ENCODE measurements at regions not wholly inside any gene's neighbourhood (a gene's known extent, or its start where the extent isn't known, plus 50 kb on each side); places are given as distances from the start of the nearest gene placed in this dataset.
"Not testable (repeated sequence)": the region's sequence is repeated elsewhere in the genome, so short reads cannot be mapped to it uniquely, and the experiment has no call there.

GRCh38 chr1:215402147-215402546, 165.0 kb upstream of the KCTD3 start:
- DNase-seq: no peak

- no peak for DNase-seq
Measured at GRCh38 chr1:215405211-215405610, 161.9 kb upstream of the KCTD3 start.

- no peak for DNase-seq
Measured at GRCh38 chr1:215406927-215407326, 160.2 kb upstream of the KCTD3 start.

- no peak for DNase-seq
Measured at GRCh38 chr1:215407575-215407974, 159.5 kb upstream of the KCTD3 start.

- DNase-seq: not testable (repeated sequence)
Measured at GRCh38 chr1:215409546-215409945, 157.6 kb upstream of the KCTD3 start.

GRCh38 chr1:215415521-215415920, 151.6 kb upstream of the KCTD3 start:
- DNase-seq: not testable (repeated sequence)

- DNase-seq: no peak
Measured at GRCh38 chr1:215416497-215416896, 150.6 kb upstream of the KCTD3 start.

- DNase-seq: no peak
Measured at GRCh38 chr1:215417122-215417521, 150.0 kb upstream of the KCTD3 start.

GRCh38 chr1:215418876-215419447, 148.1 kb upstream of the KCTD3 start:
- DNase-seq: peak; percentile 8

GRCh38 chr1:215421744-215422143, 145.4 kb upstream of the KCTD3 start:
- DNase-seq: peak; percentile 19

- no peak for DNase-seq
Measured at GRCh38 chr1:215423288-215423687, 143.8 kb upstream of the KCTD3 start.

- DNase-seq: no peak
Measured at GRCh38 chr1:215425138-215425537, 142.0 kb upstream of the KCTD3 start.

- no peak for DNase-seq
Measured at GRCh38 chr1:215426101-215426500, 141.0 kb upstream of the KCTD3 start.

GRCh38 chr1:215432483-215433227, 134.4 kb upstream of the KCTD3 start:
- peak; percentile 50 for DNase-seq

- DNase-seq: peak; percentile 18
Measured at GRCh38 chr1:215433237-215433636, 133.9 kb upstream of the KCTD3 start.

GRCh38 chr1:215439549-215439948, 127.6 kb upstream of the KCTD3 start:
- DNase-seq: no peak

GRCh38 chr1:215444715-215445414, 122.2 kb upstream of the KCTD3 start:
- DNase-seq: peak; percentile 25

- not testable (repeated sequence) for DNase-seq
Measured at GRCh38 chr1:215448014-215448413, 119.1 kb upstream of the KCTD3 start.

- not testable (repeated sequence) for DNase-seq
Measured at GRCh38 chr1:215449147-215449546, 118.0 kb upstream of the KCTD3 start.

- DNase-seq: no peak
Measured at GRCh38 chr1:215453440-215453839, 113.7 kb upstream of the KCTD3 start.

GRCh38 chr1:215457213-215457612, 109.9 kb upstream of the KCTD3 start:
- DNase-seq: no peak

- no peak for DNase-seq
Measured at GRCh38 chr1:215458104-215458503, 109.0 kb upstream of the KCTD3 start.

GRCh38 chr1:215458562-215458961, 108.5 kb upstream of the KCTD3 start:
- no peak for DNase-seq

- DNase-seq: no peak
Measured at GRCh38 chr1:215459136-215459535, 108.0 kb upstream of the KCTD3 start.

Data from NCI-H69 (cell line).